Endothelial cell of umbilical vein (primary cell): ENCODE measurements at regions not wholly inside any gene's neighbourhood (a gene's known extent, or its start where the extent isn't known, plus 50 kb on each side); places are given as distances from the start of the nearest gene placed in this dataset.

Source experiments
- BruUV-seq: library from RNA; stranded (reverse); fragments of 400-500 nt; replicated peaks from 2 replicates; lab custom pipeline; 2021; lab: Mats Ljungman, UMichigan
- CTCF ChIA-PET: fragments of 300-600, 350-600 bp; sonication (Branson Sonifier 250); formaldehyde crosslinking; loops from one replicate; lab custom pipeline; 2021; ENCODE audit warnings: antibody characterized with exemption, inconsistent platforms; lab: Charles Lee
- POLR2A ChIA-PET: fragments of 300-600, 350-600 bp; sonication (Branson Sonifier 250); formaldehyde crosslinking; loops from one replicate; lab custom pipeline; 2021; ENCODE audit warnings: antibody characterized with exemption, inconsistent platforms; lab: Charles Lee
- DNase-seq: peaks from one replicate; pipeline ENCODE4 v3.0.0-alpha.2; 2011; ENCODE audit warnings: low read depth, low spot score
- FAIRE-seq: peaks from 2 replicates; lab custom pipeline; 2011; peaks lifted over from hg19 to GRCh38; lab: Jason Lieb, UNC
- H2AFZ ChIP-seq: 2 replicates; pipeline ENCODE4 v1.6.0; 2012; ENCODE audit warnings: low read depth, low read length, control low read depth, inconsistent platforms
- H3K27ac ChIP-seq: 2 replicates; pipeline ENCODE4 v1.5.1; 2011; ENCODE audit warnings: low read depth, mild to moderate bottlenecking, control low read depth, low read length, moderate library complexity; ENCODE audit not compliant: insufficient read depth
- H3K27me3 ChIP-seq, 2 experiments: 2 replicates each; pipeline versions ENCODE4 v1.6.0 to v1.6.1; 2011; ENCODE audit warnings: low read length in 2 of 2, mixed read lengths in 1 of 2; ENCODE audit not compliant: control insufficient read depth in 2 of 2, insufficient read depth in 2 of 2
- H3K36me3 ChIP-seq, 2 experiments: 2 replicates in 1 of 2; 3 replicates in 1 of 2; pipeline ENCODE4 v1.5.1; 2011; ENCODE audit warnings: low read length in 2 of 2, mild to moderate bottlenecking in 1 of 2, moderate library complexity in 1 of 2; ENCODE audit not compliant: control insufficient read depth in 2 of 2, insufficient read depth in 2 of 2; ENCODE audit errors: extremely low read depth in 1 of 2
- H3K4me1 ChIP-seq: 3 replicates; pipeline ENCODE4 v1.5.1; 2011; ENCODE audit warnings: mild to moderate bottlenecking, low read length; ENCODE audit not compliant: control insufficient read depth, insufficient read depth; ENCODE audit errors: extremely low read depth
- H3K4me2 ChIP-seq: 2 replicates; pipeline ENCODE4 v1.6.1; 2011; ENCODE audit warnings: low read length, control low read depth, mixed read lengths; ENCODE audit not compliant: insufficient read depth
- H3K4me3 ChIP-seq, 3 experiments: fragments of 200-600 bp in 1 of 3; sonication (generic), shearing (Covaris generic) in 1 of 3; replicated peaks in 1 of 3; 2 replicates each; pipeline ENCODE4 v1.5.1; 2011 to 2016; ENCODE audit warnings: control low read depth in 3 of 3, low read length in 3 of 3, mild to moderate bottlenecking in 2 of 3, inconsistent platforms in 1 of 3, low read depth in 1 of 3, moderate library complexity in 1 of 3; ENCODE audit not compliant: insufficient read depth in 1 of 3
- H3K79me2 ChIP-seq: 2 replicates; pipeline ENCODE4 v1.6.0; 2012; ENCODE audit warnings: low read length, inconsistent platforms; ENCODE audit not compliant: control insufficient read depth, insufficient read depth
- H3K9ac ChIP-seq: replicated peaks from 2 replicates; pipeline ENCODE3; 2011; ENCODE audit warnings: low read length, control low read depth; ENCODE audit not compliant: insufficient read depth; ENCODE audit errors: extremely low read depth
- H3K9me1 ChIP-seq: replicated peaks from 3 replicates; pipeline ENCODE4 v1.6.0; 2011; ENCODE audit warnings: mild to moderate bottlenecking, low read length; ENCODE audit not compliant: control insufficient read depth, insufficient read depth; ENCODE audit errors: extremely low read depth
- H3K9me3 ChIP-seq: replicated peaks from 2 replicates; pipeline ENCODE4 v1.5.1; 2012; ENCODE audit warnings: low read length, inconsistent platforms; ENCODE audit not compliant: control insufficient read depth, insufficient read depth
- H4K20me1 ChIP-seq: replicated peaks from 2 replicates; pipeline ENCODE3; 2011; ENCODE audit warnings: mild to moderate bottlenecking, low read length; ENCODE audit not compliant: control insufficient read depth, insufficient read depth; ENCODE audit errors: extremely low read depth
- EZH2 ChIP-seq: IDR thresholded peaks from 2 replicates; pipeline ENCODE4 v1.6.1; 2012; ENCODE audit warnings: borderline replicate concordance, low read depth, mild to moderate bottlenecking, moderate library complexity, low read length, inconsistent platforms; ENCODE audit not compliant: severe bottlenecking
- FOS ChIP-seq: IDR thresholded peaks from 2 replicates; pipeline ENCODE4 v1.6.1; 2011; ENCODE audit warnings: mild to moderate bottlenecking, low read length, moderate library complexity, borderline replicate concordance; ENCODE audit not compliant: insufficient read depth
- GATA2 ChIP-seq: IDR thresholded peaks from 2 replicates; pipeline ENCODE4 v1.7.0; 2011; ENCODE audit warnings: low read depth, mild to moderate bottlenecking, moderate library complexity, mixed read lengths, low read length; ENCODE audit not compliant: insufficient read length, insufficient read depth
- JUN ChIP-seq: IDR thresholded peaks from 2 replicates; pipeline ENCODE4 v1.6.1; 2011; ENCODE audit warnings: borderline replicate concordance, low read depth; ENCODE audit not compliant: insufficient read length, insufficient read depth
- MYC ChIP-seq: IDR thresholded peaks from one replicate; pipeline ENCODE4 v1.6.1; 2011; ENCODE audit warnings: mild to moderate bottlenecking, low read depth, low read length
- POLR2A ChIP-seq: IDR thresholded peaks from 2 replicates; pipeline ENCODE4 v1.6.1; 2012; ENCODE audit warnings: low read depth, mild to moderate bottlenecking, control low read depth, low read length
- POLR2AphosphoS5 ChIP-seq: IDR thresholded peaks from 2 replicates; pipeline ENCODE4 v1.6.1; 2012; ENCODE audit warnings: low read depth, mild to moderate bottlenecking, control low read depth, low read length, moderate library complexity; ENCODE audit not compliant: insufficient read depth
- dilution Hi-C: fragments of 300-500 bp; cut with MboI; formaldehyde crosslinking; loops from one replicate; pipeline ENCODE4 v1.15.0; 2019; ENCODE audit warnings: low sequenced_read_pairs; ENCODE audit not compliant: extremely low pct_ligation_motif_present
- intact Hi-C: fragments of 100-400 bp; cut with micrococcal nuclease; formaldehyde crosslinking; loops from one replicate; pipeline ENCODE4 v1.10.0; 2022
- TF ChIP-seq, protein P1 (sequence below): IDR thresholded peaks from 2 replicates; pipeline ENCODE4 v1.6.1; 2011; ENCODE audit not compliant: insufficient read depth, insufficient read length
- TF ChIP-seq, protein P2 (sequence below), 2 donors: IDR thresholded peaks; 1 replicate in 1 of 2; 2 replicates in 1 of 2; pipeline ENCODE4 v1.5.1; 2011; ENCODE audit warnings: low read length in 2 of 2, mild to moderate bottlenecking in 2 of 2, moderate library complexity in 2 of 2, control low read depth in 1 of 2, inconsistent platforms in 1 of 2, low read depth in 1 of 2; ENCODE audit not compliant: insufficient read depth in 1 of 2; ENCODE audit errors: extremely low read depth in 1 of 2

DNA sequence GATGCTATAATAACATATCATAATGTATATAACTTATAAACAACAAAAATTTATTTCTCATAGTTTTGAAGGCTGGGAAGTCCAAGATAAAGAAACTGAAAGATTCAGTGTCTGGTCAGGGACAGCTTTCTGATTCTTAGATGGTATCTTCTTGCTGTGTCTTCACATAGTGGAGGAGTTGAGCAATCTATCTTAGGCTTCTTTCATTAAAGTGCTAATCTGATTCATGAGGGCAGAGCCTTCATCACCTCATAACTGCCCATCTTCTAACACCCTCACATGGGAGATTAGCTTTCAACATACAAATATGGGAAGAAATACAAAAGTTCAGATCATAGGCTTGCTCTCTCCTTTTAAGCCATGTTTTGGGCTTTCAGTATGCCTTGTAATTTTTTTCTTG, 774.8 kb upstream of the EPHA6 start:
- Histone ChIP-seq H3K79me2 (no peaks in the 10 kb centered on the region), H4K20me1 (no peaks in the 10 kb centered on the region), H3K9me1 (no peaks in the 10 kb centered on the region), H3K4me2 (no peak overlapping the region), H3K9ac (no peak overlapping the region), H3K9me3 (no peaks in the 10 kb centered on the region), H3K27ac (no peak overlapping the region), H3K36me3 (no peaks in the 10 kb centered on the region), H2AFZ (no peak overlapping the region), H3K4me3 (no peak overlapping the region), H3K4me1 (no peaks in the 10 kb centered on the region), H3K27me3 (no peaks in the 10 kb centered on the region)
- TF ChIP-seq MYC = no peak
- FAIRE-seq = no peak
- intact Hi-C loops (no loop called here), dilution Hi-C loops (no loop called here)
- ChIA-PET POLR2A (no interaction called here), CTCF (no interaction called here)
- no peak for DNase-seq
- no TSS peak for BruUV-seq

DNA sequence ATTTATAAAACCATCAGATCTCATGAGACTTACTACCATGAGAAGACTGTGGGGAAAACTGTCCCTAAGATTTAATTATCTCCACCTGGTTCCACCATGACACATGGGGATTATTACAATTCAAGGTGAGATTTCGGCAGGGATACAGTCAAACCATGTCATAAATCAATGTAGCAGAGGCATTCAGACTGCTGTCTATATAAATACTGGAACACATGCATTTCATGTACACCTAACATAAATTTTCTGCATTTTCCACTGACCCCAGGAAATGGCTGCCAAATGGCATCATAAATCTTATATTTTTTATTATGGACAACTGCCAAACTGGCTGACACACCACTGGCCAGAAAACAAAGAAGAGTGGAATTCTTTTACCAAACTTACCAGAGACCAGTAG, 755.1 kb upstream of the EPHA6 start:
- CTCF ChIA-PET = no interaction called here
- dilution Hi-C loops = no loop called here
- H3K9me3 ChIP-seq = no peaks in the 10 kb centered on the region
- no peaks in the 10 kb centered on the region for H4K20me1 ChIP-seq
- H3K9ac ChIP-seq = no peak overlapping the region
- DNase-seq (no peak), FAIRE-seq (no peak)
- intact Hi-C loops = no loop called here
- H3K4me1 ChIP-seq = no peaks in the 10 kb centered on the region
- H3K4me2 ChIP-seq = no peak overlapping the region
- H3K27me3 ChIP-seq = no peaks in the 10 kb centered on the region
- no peak overlapping the region for H2AFZ ChIP-seq
- no peaks in the 10 kb centered on the region for H3K36me3 ChIP-seq
- no peak overlapping the region for H3K4me3 ChIP-seq
- no peaks in the 10 kb centered on the region for H3K79me2 ChIP-seq
- no peaks in the 10 kb centered on the region for H3K9me1 ChIP-seq
- POLR2A ChIA-PET = no interaction called here
- no TSS peak for BruUV-seq
- no peak overlapping the region for H3K27ac ChIP-seq
- TF ChIP-seq, protein P1, sequence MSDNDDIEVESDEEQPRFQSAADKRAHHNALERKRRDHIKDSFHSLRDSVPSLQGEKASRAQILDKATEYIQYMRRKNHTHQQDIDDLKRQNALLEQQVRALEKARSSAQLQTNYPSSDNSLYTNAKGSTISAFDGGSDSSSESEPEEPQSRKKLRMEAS = no peak
- TF ChIP-seq JUN = no peak
- no peak for TF ChIP-seq POLR2AphosphoS5
- no peak for TF ChIP-seq FOS
- TF ChIP-seq MYC = no peak
- no peak for TF ChIP-seq POLR2A
- TF ChIP-seq, protein P2, sequence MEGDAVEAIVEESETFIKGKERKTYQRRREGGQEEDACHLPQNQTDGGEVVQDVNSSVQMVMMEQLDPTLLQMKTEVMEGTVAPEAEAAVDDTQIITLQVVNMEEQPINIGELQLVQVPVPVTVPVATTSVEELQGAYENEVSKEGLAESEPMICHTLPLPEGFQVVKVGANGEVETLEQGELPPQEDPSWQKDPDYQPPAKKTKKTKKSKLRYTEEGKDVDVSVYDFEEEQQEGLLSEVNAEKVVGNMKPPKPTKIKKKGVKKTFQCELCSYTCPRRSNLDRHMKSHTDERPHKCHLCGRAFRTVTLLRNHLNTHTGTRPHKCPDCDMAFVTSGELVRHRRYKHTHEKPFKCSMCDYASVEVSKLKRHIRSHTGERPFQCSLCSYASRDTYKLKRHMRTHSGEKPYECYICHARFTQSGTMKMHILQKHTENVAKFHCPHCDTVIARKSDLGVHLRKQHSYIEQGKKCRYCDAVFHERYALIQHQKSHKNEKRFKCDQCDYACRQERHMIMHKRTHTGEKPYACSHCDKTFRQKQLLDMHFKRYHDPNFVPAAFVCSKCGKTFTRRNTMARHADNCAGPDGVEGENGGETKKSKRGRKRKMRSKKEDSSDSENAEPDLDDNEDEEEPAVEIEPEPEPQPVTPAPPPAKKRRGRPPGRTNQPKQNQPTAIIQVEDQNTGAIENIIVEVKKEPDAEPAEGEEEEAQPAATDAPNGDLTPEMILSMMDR (IDR thresholded peaks at IDR 0.05; ENCODE audit: extremely low read depth in 1 of 2, insufficient read depth in 1 of 2, low read depth in 1 of 2, low read length in 2 of 2) = no peak
- TF ChIP-seq GATA2 = no peak
- TF ChIP-seq EZH2 = no peak
